Mucosa of descending colon (tissue), 3 donors: ENCODE measurements at regions not wholly inside any gene's neighbourhood (a gene's known extent, or its start where the extent isn't known, plus 50 kb on each side); places are given as distances from the start of the nearest gene placed in this dataset.

Experiments
- ATAC-seq: fragments of 200-7000 bp; cut with Tn5 transposase; one replicate; pipeline ENCODE4 v1.9.1; 2020; ENCODE audit warnings: mild to moderate bottlenecking, moderate library complexity
- DNase-seq, 3 donors: peaks; one replicate each; pipeline ENCODE4 v3.0.0-alpha.2; 2020
- H3K36me3 ChIP-seq: fragments of 200-600 bp; one replicate; pipeline ENCODE4 v1.8.0; 2021; ENCODE audit warnings: low read depth, mild to moderate bottlenecking
- H3K4me1 ChIP-seq: fragments of 200-600 bp; one replicate; pipeline ENCODE4 v1.8.0; 2021; ENCODE audit warnings: low read depth, mild to moderate bottlenecking
- H3K4me3 ChIP-seq: fragments of 200-600 bp; one replicate; pipeline ENCODE4 v1.8.0; 2021; ENCODE audit warnings: mild to moderate bottlenecking
- H3K9me3 ChIP-seq: fragments of 200-600 bp; one replicate; pipeline ENCODE4 v1.8.0; 2021; ENCODE audit warnings: mild to moderate bottlenecking
- CTCF ChIP-seq: fragments of 200-600 bp; IDR thresholded peaks from one replicate; pipeline ENCODE4 v1.8.0; 2022; ENCODE audit warnings: antibody characterized with exemption, mild to moderate bottlenecking
- intact Hi-C, 2 donors: fragments of 100-400 bp; cut with DNase I in 1 of 2; cut with micrococcal nuclease in 1 of 2; formaldehyde crosslinking; loops; one replicate each; pipeline versions ENCODE4 v1.11.0 to v1.11.1; 2022; cut with DNase I, micrococcal nuclease
- donor health status: DM: no; HTN: no; CAD: no; lungs with moderate emphysema.
- donor health status: DM: no; HTN: no; CAD: no.
- donor health status: DM: no; HTN: yes; CAD: no.

GRCh38 chr1:218656301-218657037 is 311.3 kb downstream of the TGFB2 start:
- H3K4me1 ChIP-seq: no peaks in the 10 kb centered on the region
- ATAC-seq: no peak
- TF ChIP-seq CTCF: no peak
- intact Hi-C loops: no loop called here
- no peaks in the 10 kb centered on the region for H3K36me3 ChIP-seq
- no peak for DNase-seq
- no peaks in the 10 kb centered on the region for H3K9me3 ChIP-seq
- no peak overlapping the region for H3K4me3 ChIP-seq

GRCh38 chr1:218658269-218658668 is 313.1 kb downstream of the TGFB2 start:
- no peak for DNase-seq
- ATAC-seq: no peak
- intact Hi-C loops: no loop called here
- no peak for TF ChIP-seq CTCF
- Histone ChIP-seq H3K9me3 (no peaks in the 10 kb centered on the region), H3K4me1 (no peaks in the 10 kb centered on the region), H3K36me3 (no peaks in the 10 kb centered on the region), H3K4me3 (no peak overlapping the region)

GRCh38 chr1:218658899-218659298 is 313.8 kb downstream of the TGFB2 start:
- no peak overlapping the region for H3K4me3 ChIP-seq
- no peaks in the 10 kb centered on the region for H3K4me1 ChIP-seq
- TF ChIP-seq CTCF: no peak
- intact Hi-C loops: no loop called here
- DNase-seq (no peak), ATAC-seq (no peak)
- no peaks in the 10 kb centered on the region for H3K9me3 ChIP-seq
- no peaks in the 10 kb centered on the region for H3K36me3 ChIP-seq

GRCh38 chr1:218659911-218660677 is 315.0 kb downstream of the TGFB2 start:
- Histone ChIP-seq H3K4me1 (no peaks in the 10 kb centered on the region), H3K36me3 (no peaks in the 10 kb centered on the region), H3K4me3 (no peak overlapping the region), H3K9me3 (no peaks in the 10 kb centered on the region)
- no peak for TF ChIP-seq CTCF
- DNase-seq (no peak), ATAC-seq (no peak)
- intact Hi-C loops: no loop called here

- H3K4me3 ChIP-seq: no peak overlapping the region
- H3K36me3 ChIP-seq: no peaks in the 10 kb centered on the region
- intact Hi-C loops: no loop called here
- ATAC-seq: no peak
- no peak for TF ChIP-seq CTCF
- no peaks in the 10 kb centered on the region for H3K9me3 ChIP-seq
- no peaks in the 10 kb centered on the region for H3K4me1 ChIP-seq
- no peak for DNase-seq
Observed at GRCh38 chr1:218660678-218661053, 315.5 kb downstream of the TGFB2 start.
